NCI-H1436 treated with DMSO at 0.1 percent for 48 hours (cell line): ENCODE measurements at regions not wholly inside any gene's neighbourhood (a gene's known extent, or its start where the extent isn't known, plus 50 kb on each side); places are given as distances from the start of the nearest gene placed in this dataset.

Experiments
- DNase-seq: peaks from one replicate; lab custom pipeline; 2025; lab: John Stamatoyannopoulos, UW

- DNase-seq = no peak
Observed at GRCh38 chr13:34040863-34041262, 222.9 kb downstream of the RFC3 start.

GRCh38 chr13:34044041-34044440 is 226.1 kb downstream of the RFC3 start:
- no peak for DNase-seq

GRCh38 chr13:34044660-34045080 is 226.7 kb downstream of the RFC3 start:
- DNase-seq = no peak

GRCh38 chr13:34046457-34046856 is 228.5 kb downstream of the RFC3 start:
- DNase-seq = no peak

GRCh38 chr13:34048652-34049051 is 230.7 kb downstream of the RFC3 start:
- DNase-seq = no peak

GRCh38 chr13:34056733-34057258 is 238.8 kb downstream of the RFC3 start:
- DNase-seq = no peak

GRCh38 chr13:34064456-34065205 is 246.7 kb downstream of the RFC3 start:
- no peak for DNase-seq

GRCh38 chr13:34065928-34066327 is 248.0 kb downstream of the RFC3 start:
- no peak for DNase-seq

GRCh38 chr13:34066344-34066743 is 248.4 kb downstream of the RFC3 start:
- no peak for DNase-seq

GRCh38 chr13:34070006-34070405 is 252.1 kb downstream of the RFC3 start:
- no peak for DNase-seq

- DNase-seq = no peak
Observed at GRCh38 chr13:34070544-34071303, 252.8 kb downstream of the RFC3 start.

- no peak for DNase-seq
Observed at GRCh38 chr13:34076319-34076718, 258.4 kb downstream of the RFC3 start.

GRCh38 chr13:34076943-34077703 is 259.2 kb downstream of the RFC3 start:
- no peak for DNase-seq

GRCh38 chr13:34078334-34078999 is 260.5 kb downstream of the RFC3 start:
- no peak for DNase-seq

- DNase-seq = no peak
Observed at GRCh38 chr13:34085204-34085603, 267.3 kb downstream of the RFC3 start.

- DNase-seq = no peak
Observed at GRCh38 chr13:34086281-34086680, 268.3 kb downstream of the RFC3 start.

GRCh38 chr13:34087791-34088190 is 269.8 kb downstream of the RFC3 start:
- DNase-seq = no peak

- no peak for DNase-seq
Observed at GRCh38 chr13:34103854-34104253, 285.9 kb downstream of the RFC3 start.

- DNase-seq = no peak
Observed at GRCh38 chr13:34104853-34105252, 286.9 kb downstream of the RFC3 start.

- DNase-seq = no peak
Observed at GRCh38 chr13:34107806-34108205, 289.9 kb downstream of the RFC3 start.

GRCh38 chr13:34108410-34108809 is 290.5 kb downstream of the RFC3 start:
- no peak for DNase-seq

- DNase-seq = no peak
Observed at GRCh38 chr13:34114581-34114980, 296.6 kb downstream of the RFC3 start.
